Activated CD4-positive, alpha-beta memory T cell treated with anti-CD3 and anti-CD28 coated beads, Interleukin-2, amount 10 ng/mL, durations not matched to agents 7 days and 5 days (primary cell): ENCODE measurements at regions not wholly inside any gene's neighbourhood (a gene's known extent, or its start where the extent isn't known, plus 50 kb on each side); places are given as distances from the start of the nearest gene placed in this dataset.

Experiments used
- CTCF ChIA-PET: fragments of 350-600 bp; sonication (Branson Sonifier 250); formaldehyde crosslinking; loops from one replicate; lab custom pipeline; 2021; ENCODE audit warnings: antibody characterized with exemption, inconsistent platforms; lab: Charles Lee
- POLR2A ChIA-PET: fragments of 350-600 bp; sonication (Branson Sonifier 250); formaldehyde crosslinking; loops from one replicate; lab custom pipeline; 2021; ENCODE audit warnings: antibody characterized with exemption; lab: Charles Lee
- DNase-seq: peaks from one replicate; pipeline ENCODE4 v3.0.0-alpha.2; 2020
- H3K27ac Mint-ChIP-seq: one replicate; pipeline ENCODE4 v1.8.0; 2021; ENCODE audit warnings: mild to moderate bottlenecking, mixed read lengths
- H3K27me3 Mint-ChIP-seq: one replicate; pipeline ENCODE4 v1.8.0; 2021; ENCODE audit warnings: mixed read lengths
- H3K36me3 Mint-ChIP-seq: one replicate; pipeline ENCODE4 v1.8.0; 2021; ENCODE audit warnings: low read depth, mixed read lengths
- H3K4me1 Mint-ChIP-seq: one replicate; pipeline ENCODE4 v1.8.0; 2021; ENCODE audit warnings: mixed read lengths
- H3K4me3 Mint-ChIP-seq: one replicate; pipeline ENCODE4 v1.8.0; 2021; ENCODE audit warnings: mild to moderate bottlenecking, mixed read lengths
- H3K9me3 Mint-ChIP-seq: one replicate; pipeline ENCODE4 v1.8.0; 2021; ENCODE audit warnings: mixed read lengths

DNA sequence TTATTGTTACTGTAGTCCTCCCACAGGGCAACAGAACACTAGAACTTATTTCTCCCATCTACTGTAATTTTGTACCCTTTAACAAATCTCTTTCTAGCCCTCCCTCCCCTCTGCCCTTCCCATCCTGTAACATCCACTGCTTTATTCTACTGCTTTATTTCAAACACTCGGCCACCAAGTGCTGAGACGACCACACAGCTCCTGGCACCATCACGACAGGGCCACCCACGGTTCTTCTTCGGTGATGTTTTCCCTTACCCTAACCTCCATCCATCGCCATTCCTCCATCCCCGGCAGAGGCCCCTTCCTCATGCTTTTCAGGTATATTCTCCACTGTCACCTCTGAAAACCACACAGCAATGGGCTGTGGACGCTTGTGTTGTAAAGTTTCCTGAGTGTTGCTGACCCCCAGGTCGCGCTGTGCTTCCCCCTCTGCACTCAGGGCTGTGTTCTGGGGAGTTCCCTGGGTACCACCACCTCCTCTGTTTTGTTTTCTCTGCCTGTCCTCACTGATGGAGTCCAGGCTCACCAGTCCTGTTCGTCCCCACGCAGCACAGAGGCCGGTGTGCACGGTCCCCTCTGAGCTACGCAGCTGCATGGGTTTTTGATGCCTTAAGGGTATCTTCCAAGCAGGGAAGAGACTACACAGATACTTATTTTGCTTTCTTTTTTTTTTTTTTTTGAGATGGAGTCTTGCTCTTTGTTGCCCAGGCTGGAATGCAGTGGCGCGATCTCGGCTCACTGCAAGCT, 207.2 kb upstream of the TMEM132C start:
- POLR2A ChIA-PET = no interaction called here
- no peak for DNase-seq
- CTCF ChIA-PET = no interaction called here
- Mint-ChIP-seq H3K27me3 (no peaks in the 10 kb centered on the region), H3K4me1 (no peaks in the 10 kb centered on the region), H3K36me3 (no peaks in the 10 kb centered on the region), H3K4me3 (no peak overlapping the region), H3K27ac (no peak overlapping the region), H3K9me3 (peaks cover 8% of the 10 kb centered on the region)

DNA sequence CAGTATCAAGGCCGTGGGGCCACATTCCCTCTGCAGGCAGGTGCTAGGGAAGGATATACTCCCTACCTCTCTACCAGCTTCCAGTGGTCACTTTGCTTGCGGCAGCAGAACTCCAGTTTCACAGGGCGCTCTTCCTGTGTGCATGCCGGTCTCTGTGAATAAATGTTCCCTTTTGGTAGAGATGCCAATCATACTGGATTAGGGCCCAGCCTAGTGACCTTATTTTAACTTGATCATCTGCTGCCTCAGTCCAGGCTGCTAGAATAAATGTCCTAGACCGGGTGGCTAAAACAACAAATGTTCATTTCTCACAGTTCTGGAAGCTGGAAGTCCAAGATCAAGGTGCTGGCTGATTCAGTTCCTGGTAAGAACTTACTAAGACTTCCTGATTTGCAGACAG, 198.8 kb upstream of the TMEM132C start:
- POLR2A ChIA-PET = no interaction called here
- H3K27ac Mint-ChIP-seq = no peak overlapping the region
- no peaks in the 10 kb centered on the region for H3K9me3 Mint-ChIP-seq
- CTCF ChIA-PET = interaction anchor here (1.2 kb wide), 1 partner anchor 16 kb away, joined by 5 read pairs; no protein-coding TSS in a partner anchor
- no peak for DNase-seq
- no peaks in the 10 kb centered on the region for H3K36me3 Mint-ChIP-seq
- no peaks in the 10 kb centered on the region for H3K27me3 Mint-ChIP-seq
- H3K4me3 Mint-ChIP-seq = no peak overlapping the region
- no peaks in the 10 kb centered on the region for H3K4me1 Mint-ChIP-seq

DNA sequence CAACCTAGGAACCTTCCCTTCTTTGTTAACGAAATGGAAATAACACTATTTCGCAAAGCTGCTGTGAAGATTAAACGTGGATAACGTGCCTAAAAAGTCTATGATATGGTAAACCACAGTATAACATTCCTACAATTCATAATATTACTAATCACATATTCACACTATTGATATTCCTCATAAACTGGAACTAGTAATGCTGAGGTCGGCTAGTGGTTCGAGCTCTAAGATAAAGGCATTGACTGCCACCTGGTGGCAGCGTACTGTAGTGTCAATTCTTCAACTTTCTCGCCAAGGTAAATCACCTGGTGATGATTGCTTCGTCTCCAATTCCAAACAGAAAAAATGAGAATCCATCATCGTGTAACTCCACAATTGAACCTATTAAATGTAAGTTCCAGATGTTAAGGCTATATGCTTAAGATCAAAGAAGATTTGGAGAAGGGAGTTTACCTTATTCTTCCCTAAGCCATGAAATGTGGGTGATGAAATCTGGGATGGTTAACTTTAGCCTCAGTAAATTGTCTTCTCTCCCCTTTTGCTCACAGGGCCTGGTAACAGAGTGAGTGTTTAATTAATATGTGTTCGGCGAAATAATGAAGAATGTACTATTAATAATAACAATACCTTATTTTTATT, 197.5 kb upstream of the TMEM132C start:
- peak; percentile 29 for DNase-seq
- H3K9me3 Mint-ChIP-seq = no peaks in the 10 kb centered on the region
- no peaks in the 10 kb centered on the region for H3K27me3 Mint-ChIP-seq
- H3K4me1 Mint-ChIP-seq = no peaks in the 10 kb centered on the region
- ChIA-PET CTCF (interaction anchor here (1.0 to 1.2 kb wide), 3 partner anchors 9 to 21 kb away, joined by 4 to 5 read pairs (median 5); no protein-coding TSS in a partner anchor), POLR2A (no interaction called here)
- no peaks in the 10 kb centered on the region for H3K36me3 Mint-ChIP-seq
- H3K27ac Mint-ChIP-seq = no peak overlapping the region
- no peak overlapping the region for H3K4me3 Mint-ChIP-seq

DNA sequence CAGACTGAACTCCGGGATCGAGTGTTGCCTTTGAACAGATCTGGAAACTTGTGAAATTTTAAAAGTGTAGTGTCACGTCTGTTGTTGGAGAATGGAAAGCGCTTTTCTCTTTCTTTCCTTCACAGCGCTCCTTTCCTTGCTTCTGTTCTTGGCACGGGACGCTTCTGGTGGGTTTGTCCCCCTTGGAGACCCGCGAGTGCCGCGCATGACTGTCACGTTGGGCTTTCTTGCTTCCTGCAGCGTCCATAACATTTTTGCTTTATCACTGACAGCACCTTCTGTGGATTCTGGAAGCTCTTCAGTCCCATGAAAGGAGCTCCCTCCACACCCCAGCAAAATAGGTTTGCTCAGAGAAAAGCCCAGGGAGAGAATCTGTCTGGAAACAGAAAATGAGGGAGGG, 193.0 kb upstream of the TMEM132C start:
- DNase-seq = no peak
- ChIA-PET POLR2A (no interaction called here), CTCF (no interaction called here)
- H3K36me3 Mint-ChIP-seq = no peaks in the 10 kb centered on the region
- no peaks in the 10 kb centered on the region for H3K27me3 Mint-ChIP-seq
- no peak overlapping the region for H3K27ac Mint-ChIP-seq
- H3K4me1 Mint-ChIP-seq = no peaks in the 10 kb centered on the region
- peaks cover 15% of the 10 kb centered on the region for H3K9me3 Mint-ChIP-seq
- no peak overlapping the region for H3K4me3 Mint-ChIP-seq

DNA sequence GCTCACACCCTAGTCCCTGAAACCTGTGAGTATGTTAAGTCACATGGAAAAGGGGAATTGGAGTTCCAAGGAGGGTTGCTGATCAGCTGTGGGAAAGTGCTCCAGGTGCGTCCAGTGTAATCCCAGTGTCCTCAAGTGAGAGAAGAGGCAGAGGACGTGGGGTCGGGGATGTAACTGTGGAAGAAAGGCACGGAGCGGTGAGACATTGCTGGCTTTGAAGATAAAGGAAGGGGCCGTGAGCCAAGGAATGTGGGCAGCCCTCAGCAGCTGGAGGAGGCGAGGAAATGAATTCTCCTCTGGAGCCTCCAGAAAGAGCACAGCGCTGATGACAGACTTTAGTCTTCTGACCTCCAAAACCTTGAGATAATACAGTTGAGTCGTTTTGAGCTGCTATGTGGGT, 191.6 kb upstream of the TMEM132C start:
- Mint-ChIP-seq H3K4me3 (no peak overlapping the region), H3K9me3 (peaks cover 15% of the 10 kb centered on the region), H3K4me1 (no peaks in the 10 kb centered on the region), H3K36me3 (no peaks in the 10 kb centered on the region), H3K27ac (no peak overlapping the region), H3K27me3 (no peaks in the 10 kb centered on the region)
- DNase-seq = no peak
- CTCF ChIA-PET = no interaction called here
- POLR2A ChIA-PET = no interaction called here

DNA sequence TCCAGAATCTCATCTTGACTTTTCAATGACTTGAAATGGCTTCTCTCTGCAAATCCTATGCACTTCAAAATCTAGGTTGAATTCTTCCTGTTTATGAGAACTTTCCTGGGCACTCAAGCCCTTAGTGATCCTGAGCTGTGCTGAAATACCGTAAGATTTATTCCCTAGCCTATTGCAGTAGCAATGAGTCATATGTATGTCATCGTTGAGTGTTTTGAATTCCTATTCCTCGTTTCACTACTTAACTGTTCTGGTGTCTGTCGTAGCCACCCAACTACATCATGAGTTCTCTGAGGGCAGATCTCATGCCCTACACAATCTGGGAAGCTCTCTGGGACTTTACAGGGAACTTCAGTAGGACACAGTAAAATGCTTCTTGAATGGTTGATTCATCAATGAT, 190.8 kb upstream of the TMEM132C start:
- H3K27ac Mint-ChIP-seq = no peak overlapping the region

DNA sequence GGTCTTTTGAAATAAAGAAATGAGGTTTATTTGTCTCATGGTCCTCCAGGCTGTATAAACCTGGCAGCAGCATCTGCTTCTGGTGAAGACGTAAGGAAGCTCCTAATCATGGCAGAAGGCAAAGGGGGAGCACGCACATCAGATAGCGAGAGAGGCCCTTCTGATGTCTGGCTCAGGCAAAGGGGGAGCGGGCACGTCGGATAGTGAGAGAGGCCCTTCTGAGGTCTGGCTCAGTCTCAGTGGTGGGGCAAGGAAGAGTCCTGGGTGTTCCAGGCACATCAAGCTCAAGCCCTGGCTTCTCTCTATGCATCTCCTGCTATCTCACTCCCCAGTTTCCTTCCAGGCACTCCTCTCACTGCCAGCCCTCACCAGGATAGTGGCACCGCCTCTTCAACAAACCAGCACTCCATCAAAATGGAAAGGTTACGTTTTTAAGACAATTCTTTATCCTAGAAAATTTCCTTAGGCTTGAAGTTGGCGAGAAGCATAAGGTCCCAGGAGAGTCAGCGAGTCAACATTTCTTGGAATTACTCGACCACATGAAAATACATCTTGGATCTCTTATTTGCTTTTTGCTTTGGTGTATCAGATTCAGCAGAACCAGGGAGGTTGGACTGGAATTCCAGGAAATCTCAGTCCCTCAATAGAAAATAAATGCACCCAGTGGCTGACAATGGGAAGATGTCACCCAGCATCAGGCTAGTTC, 189.6 kb upstream of the TMEM132C start:
- DNase-seq = no peak
- Mint-ChIP-seq H3K27me3 (no peaks in the 10 kb centered on the region), H3K36me3 (no peaks in the 10 kb centered on the region), H3K4me3 (no peak overlapping the region), H3K4me1 (no peaks in the 10 kb centered on the region), H3K9me3 (peaks cover 15% of the 10 kb centered on the region), H3K27ac (no peak overlapping the region)
- CTCF ChIA-PET = no interaction called here
- POLR2A ChIA-PET = no interaction called here

More for the DNA sequence above, 190.8 kb upstream of the TMEM132C start:
- no peak for DNase-seq
- Mint-ChIP-seq H3K4me3 (no peak overlapping the region), H3K4me1 (no peaks in the 10 kb centered on the region), H3K36me3 (no peaks in the 10 kb centered on the region), H3K27me3 (no peaks in the 10 kb centered on the region), H3K9me3 (peaks cover 15% of the 10 kb centered on the region)
- POLR2A ChIA-PET = no interaction called here
- CTCF ChIA-PET = no interaction called here

DNA sequence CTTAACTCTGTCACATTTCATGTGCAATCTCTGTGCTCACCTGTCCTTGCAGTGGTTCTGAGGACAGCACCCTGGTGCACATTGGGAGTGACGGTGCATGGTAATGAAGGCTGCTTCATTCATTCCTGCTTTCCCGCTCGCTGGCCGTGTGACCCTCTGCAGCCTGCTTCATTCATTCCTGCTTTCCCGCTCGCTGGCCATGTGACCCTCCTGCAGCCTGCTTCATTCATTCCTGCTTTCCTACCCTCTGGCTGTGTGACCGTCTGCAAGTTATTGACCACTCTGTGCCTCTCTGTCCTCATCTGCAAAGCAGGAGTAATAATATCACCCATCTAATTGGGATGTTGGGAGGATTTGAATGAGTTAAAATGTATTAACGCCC, 189.1 kb upstream of the TMEM132C start:
- H3K27ac Mint-ChIP-seq = no peak overlapping the region
- no peaks in the 10 kb centered on the region for H3K27me3 Mint-ChIP-seq
- CTCF ChIA-PET = interaction anchor here (1.0 kb wide), 1 partner anchor 9 kb away, joined by 4 read pairs; no protein-coding TSS in a partner anchor

DNA sequence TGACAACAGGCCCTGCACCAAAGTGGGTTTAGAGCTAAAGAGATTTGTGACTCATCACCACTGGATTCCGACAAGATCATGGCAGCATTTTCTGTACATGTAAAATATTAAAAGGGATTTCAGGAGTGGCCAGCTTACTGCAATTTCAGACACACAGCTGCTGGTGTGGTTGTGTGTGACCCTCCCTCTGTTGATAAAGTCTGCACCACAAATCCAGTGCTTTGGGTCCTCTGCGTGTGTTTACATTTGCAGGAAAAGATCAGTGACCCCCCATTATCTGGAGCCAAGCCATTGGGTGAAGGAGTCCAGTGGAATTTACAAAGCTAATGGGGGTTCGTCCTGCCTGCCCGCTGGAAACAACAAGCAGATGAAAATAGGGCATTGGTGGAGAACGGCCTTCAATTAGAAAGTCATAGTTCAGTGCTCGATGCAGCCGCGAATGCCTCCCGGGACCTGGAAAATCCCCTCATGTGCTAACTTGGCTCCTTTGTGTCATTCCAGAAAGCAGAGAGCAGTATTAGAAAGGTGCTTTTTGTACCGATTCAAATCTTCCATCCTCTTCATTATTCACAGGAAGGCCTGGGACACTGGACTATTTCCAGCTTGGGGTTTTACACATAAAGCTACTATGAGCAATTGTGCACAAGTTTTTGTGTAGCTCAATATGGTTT, 188.5 kb upstream of the TMEM132C start:
- H3K4me3 Mint-ChIP-seq = no peak overlapping the region
- POLR2A ChIA-PET = no interaction called here
- H3K36me3 Mint-ChIP-seq = no peaks in the 10 kb centered on the region
- H3K4me1 Mint-ChIP-seq = no peaks in the 10 kb centered on the region
- H3K27me3 Mint-ChIP-seq = no peaks in the 10 kb centered on the region
- DNase-seq = no peak
- CTCF ChIA-PET = interaction anchor here (1.0 kb wide), 1 partner anchor 9 kb away, joined by 4 read pairs; no protein-coding TSS in a partner anchor
- peaks cover 15% of the 10 kb centered on the region for H3K9me3 Mint-ChIP-seq
- H3K27ac Mint-ChIP-seq = no peak overlapping the region

More for the DNA sequence above, 189.1 kb upstream of the TMEM132C start:
- Mint-ChIP-seq H3K9me3 (peaks cover 15% of the 10 kb centered on the region), H3K4me3 (no peak overlapping the region), H3K4me1 (no peaks in the 10 kb centered on the region), H3K36me3 (no peaks in the 10 kb centered on the region)
- DNase-seq = no peak
- POLR2A ChIA-PET = no interaction called here

DNA sequence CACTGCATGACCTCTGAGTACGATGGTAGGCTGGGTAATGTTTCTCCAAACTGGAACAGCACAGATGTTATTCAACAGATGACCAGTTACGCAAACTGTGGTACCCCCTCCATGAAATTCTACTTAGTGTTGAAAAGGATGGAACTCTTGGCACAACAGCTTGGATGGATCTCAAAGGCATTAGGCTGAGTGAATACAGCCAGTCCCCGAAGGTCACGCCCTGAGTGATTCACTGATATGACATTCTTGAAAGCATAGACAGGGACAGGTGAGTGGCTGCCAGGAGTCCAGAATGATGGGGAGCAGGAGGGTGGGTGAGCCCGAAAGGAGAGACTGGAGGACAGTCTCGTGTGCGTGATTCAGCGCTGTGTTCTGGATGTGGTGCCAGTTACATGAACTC, 187.5 kb upstream of the TMEM132C start:
- ChIA-PET POLR2A (no interaction called here), CTCF (no interaction called here)
- H3K27ac Mint-ChIP-seq = no peak overlapping the region
- H3K9me3 Mint-ChIP-seq = peaks cover 15% of the 10 kb centered on the region
- H3K4me1 Mint-ChIP-seq = no peaks in the 10 kb centered on the region
- H3K36me3 Mint-ChIP-seq = no peaks in the 10 kb centered on the region
- no peaks in the 10 kb centered on the region for H3K27me3 Mint-ChIP-seq
- no peak overlapping the region for H3K4me3 Mint-ChIP-seq
- DNase-seq = no peak

DNA sequence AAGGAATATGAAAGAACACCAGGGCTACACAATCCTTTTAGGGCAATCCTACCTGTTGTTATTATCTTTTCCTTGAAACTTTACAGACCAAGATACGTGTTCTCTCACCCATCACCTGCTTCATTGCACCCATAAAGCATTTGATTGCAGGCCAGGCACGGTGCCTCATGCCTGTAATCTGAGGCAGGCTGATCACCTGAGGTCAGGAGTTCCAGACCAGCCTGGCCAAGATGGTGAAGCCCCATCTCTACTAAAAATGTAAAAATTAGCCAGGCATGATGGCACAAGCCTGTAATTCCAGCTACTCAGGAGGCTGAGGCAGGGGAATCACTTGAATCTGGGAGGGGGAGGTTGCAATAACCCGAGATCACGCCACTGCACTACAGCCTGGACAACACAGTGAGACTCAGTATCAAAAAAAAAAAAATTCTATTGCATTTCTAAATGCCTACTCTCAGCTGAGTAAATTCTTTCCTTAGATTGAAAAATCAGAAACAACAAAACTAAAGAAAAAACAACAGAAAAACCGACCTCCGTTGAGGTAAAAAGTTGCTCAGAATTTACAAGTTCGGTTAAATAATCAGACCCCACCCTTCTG, 183.7 kb upstream of the TMEM132C start:
- Mint-ChIP-seq H3K27ac (no peak overlapping the region), H3K36me3 (no peaks in the 10 kb centered on the region), H3K4me1 (no peaks in the 10 kb centered on the region), H3K4me3 (no peak overlapping the region), H3K9me3 (peaks cover 3% of the 10 kb centered on the region), H3K27me3 (no peaks in the 10 kb centered on the region)
- DNase-seq = no peak
- POLR2A ChIA-PET = no interaction called here
- CTCF ChIA-PET = no interaction called here

DNA sequence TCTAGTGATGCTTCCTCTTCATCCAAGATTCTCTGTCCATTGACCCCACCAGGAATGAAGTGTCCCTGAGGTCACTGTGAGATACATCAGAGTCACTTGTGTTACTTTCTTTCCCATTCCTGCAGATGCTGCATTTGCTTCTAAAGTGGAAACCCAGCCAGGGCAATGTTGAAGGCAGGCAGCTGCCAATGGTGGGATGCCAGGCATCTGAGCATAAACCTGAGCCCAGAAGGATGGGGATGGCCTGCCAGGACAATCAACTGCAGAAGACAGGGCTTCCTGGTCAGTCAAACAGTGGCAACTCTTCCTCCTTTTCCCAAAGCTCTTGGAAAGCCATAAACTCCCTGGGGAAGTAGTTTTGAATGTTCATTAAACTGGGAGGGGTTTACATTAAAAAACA, 178.0 kb upstream of the TMEM132C start:
- ChIA-PET POLR2A (no interaction called here), CTCF (no interaction called here)
- H3K4me3 Mint-ChIP-seq = no peak overlapping the region

DNA sequence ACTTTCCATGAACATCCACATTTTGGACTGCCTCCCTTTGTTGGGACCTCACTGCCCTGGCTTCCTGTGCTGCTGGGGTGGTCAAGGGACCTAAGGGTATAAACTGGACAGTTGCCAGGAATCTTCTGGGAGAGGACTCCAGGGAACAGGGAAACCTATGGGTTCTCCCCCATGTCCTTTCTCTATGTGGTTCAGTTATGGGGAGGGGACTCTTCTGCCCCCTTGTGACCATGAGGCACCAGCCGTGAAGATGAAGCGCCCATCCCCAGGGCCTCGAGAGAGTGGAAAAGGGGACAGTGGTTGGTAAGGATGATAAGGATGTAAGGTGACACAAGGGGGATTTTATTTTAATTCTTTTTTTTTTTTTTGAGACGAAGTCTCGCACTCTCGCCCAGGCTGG, 177.0 kb upstream of the TMEM132C start:
- H3K27ac Mint-ChIP-seq = no peak overlapping the region
- H3K4me1 Mint-ChIP-seq = no peaks in the 10 kb centered on the region
- POLR2A ChIA-PET = no interaction called here
- no peaks in the 10 kb centered on the region for H3K36me3 Mint-ChIP-seq
- no peaks in the 10 kb centered on the region for H3K27me3 Mint-ChIP-seq
- CTCF ChIA-PET = no interaction called here
- H3K9me3 Mint-ChIP-seq = peaks cover 6% of the 10 kb centered on the region
- H3K4me3 Mint-ChIP-seq = no peak overlapping the region
- no peak for DNase-seq

More for the DNA sequence above, 178.0 kb upstream of the TMEM132C start:
- peaks cover 6% of the 10 kb centered on the region for H3K9me3 Mint-ChIP-seq
- DNase-seq = no peak
- no peaks in the 10 kb centered on the region for H3K27me3 Mint-ChIP-seq
- H3K4me1 Mint-ChIP-seq = no peaks in the 10 kb centered on the region
- no peaks in the 10 kb centered on the region for H3K36me3 Mint-ChIP-seq
- H3K27ac Mint-ChIP-seq = no peak overlapping the region
